CD14-positive monocyte (primary cell): ENCODE measurements at regions not wholly inside any gene's neighbourhood (a gene's known extent, or its start where the extent isn't known, plus 50 kb on each side); places are given as distances from the start of the nearest gene placed in this dataset.

Source experiments
- DNase-seq, 3 donors: peaks; one replicate each; pipeline ENCODE4 v3.0.0-alpha.2; 2011 to 2022
- H2AFZ ChIP-seq: 2 replicates; pipeline ENCODE4 v1.6.0; 2012; ENCODE audit warnings: mild to moderate bottlenecking, low read depth, low read length, inconsistent platforms; ENCODE audit not compliant: insufficient read depth, poor library complexity, severe bottlenecking
- H3K27ac ChIP-seq, 2 donors: 1 replicate in 1 of 2; 2 replicates in 1 of 2; pipeline ENCODE4 v1.5.1; 2012 to 2013; ENCODE audit warnings: low read length in 2 of 2, control low read depth in 1 of 2, inconsistent platforms in 1 of 2, low read depth in 1 of 2, mild to moderate bottlenecking in 1 of 2
- H3K27me3 ChIP-seq, 2 donors: one replicate each; pipeline versions ENCODE4 v1.6.0 to v1.6.1; 2011 to 2013; ENCODE audit warnings: low read length in 2 of 2; ENCODE audit not compliant: control insufficient read depth in 2 of 2, insufficient read depth in 2 of 2
- H3K36me3 ChIP-seq, 2 donors: replicated peaks in 1 of 2; 1 replicate in 1 of 2; 2 replicates in 1 of 2; pipeline versions ENCODE4 v1.5.1 to v1.6.1; 2012 to 2013; ENCODE audit warnings: low read length in 2 of 2, control low read depth in 1 of 2, inconsistent platforms in 1 of 2, mild to moderate bottlenecking in 1 of 2; ENCODE audit not compliant: insufficient read depth in 2 of 2, control insufficient read depth in 1 of 2
- H3K4me1 ChIP-seq, 2 donors: 1 replicate in 1 of 2; 2 replicates in 1 of 2; pipeline versions ENCODE4 v1.5.1 to v1.6.1; 2012 to 2013; ENCODE audit warnings: low read length in 2 of 2, control low read depth in 1 of 2, inconsistent platforms in 1 of 2, mild to moderate bottlenecking in 1 of 2, moderate library complexity in 1 of 2; ENCODE audit not compliant: insufficient read depth in 2 of 2, control insufficient read depth in 1 of 2
- H3K4me2 ChIP-seq: replicated peaks from 2 replicates; pipeline ENCODE3; 2012; ENCODE audit warnings: low read length, moderate library complexity, mild to moderate bottlenecking; ENCODE audit not compliant: poor library complexity, severe bottlenecking; ENCODE audit errors: extremely low read depth
- H3K4me3 ChIP-seq, 3 experiments: fragments of 200-600 bp in 1 of 3; sonication (generic) in 1 of 3; replicated peaks in 1 of 3; 1 replicate in 2 of 3; 2 replicates in 1 of 3; pipeline ENCODE4 v1.5.1; 2011 to 2013; ENCODE audit warnings: low read length in 3 of 3, mild to moderate bottlenecking in 3 of 3, control low read depth in 2 of 3, low read depth in 2 of 3, inconsistent platforms in 1 of 3, moderate library complexity in 1 of 3
- H3K79me2 ChIP-seq: 2 replicates; pipeline ENCODE4 v1.6.0; 2012; ENCODE audit warnings: mild to moderate bottlenecking, control low read depth, inconsistent platforms, low read length, moderate library complexity; ENCODE audit not compliant: insufficient read depth
- H3K9ac ChIP-seq: 2 replicates; pipeline ENCODE4 v1.6.0; 2017; ENCODE audit warnings: low read length, mild to moderate bottlenecking; ENCODE audit not compliant: insufficient read depth, poor library complexity, severe bottlenecking
- H3K9me3 ChIP-seq, 2 donors: replicated peaks in 1 of 2; 1 replicate in 1 of 2; 2 replicates in 1 of 2; pipeline versions ENCODE4 v1.5.1 to v1.6.1; 2012 to 2013; ENCODE audit warnings: low read length in 2 of 2, control low read depth in 1 of 2; ENCODE audit not compliant: control insufficient read depth in 1 of 2, insufficient read depth in 1 of 2
- H4K20me1 ChIP-seq: 2 replicates; pipeline ENCODE4 v1.6.0; 2012; ENCODE audit warnings: mild to moderate bottlenecking, low read length, control low read depth, moderate library complexity; ENCODE audit not compliant: insufficient read depth
- H3K27ac Mint-ChIP-seq, 7 donors: one replicate each; pipeline ENCODE4 v1.8.0; 2020; ENCODE audit warnings: mild to moderate bottlenecking in 7 of 7, mixed read lengths in 7 of 7, moderate library complexity in 6 of 7, inconsistent platforms in 2 of 7
- H3K27me3 Mint-ChIP-seq, 3 donors: one replicate each; pipeline ENCODE4 v1.8.0; 2021 to 2022; ENCODE audit warnings: low read depth in 3 of 3, mild to moderate bottlenecking in 3 of 3, mixed read lengths in 3 of 3, moderate library complexity in 3 of 3, inconsistent platforms in 1 of 3
- H3K36me3 Mint-ChIP-seq, 2 donors: one replicate each; pipeline ENCODE4 v1.8.0; 2020; ENCODE audit warnings: mixed read lengths in 2 of 2, inconsistent platforms in 1 of 2, mild to moderate bottlenecking in 1 of 2
- H3K4me1 Mint-ChIP-seq: one replicate; pipeline ENCODE4 v1.8.0; 2020; ENCODE audit warnings: mild to moderate bottlenecking, mixed read lengths
- H3K4me3 Mint-ChIP-seq, 2 donors: one replicate each; pipeline ENCODE4 v1.8.0; 2020; ENCODE audit warnings: mild to moderate bottlenecking in 2 of 2, mixed read lengths in 2 of 2, moderate library complexity in 1 of 2
- H3K9me3 Mint-ChIP-seq, 7 donors: one replicate each; pipeline ENCODE4 v1.8.0; 2020 to 2022; ENCODE audit warnings: mixed read lengths in 7 of 7, mild to moderate bottlenecking in 6 of 7, moderate library complexity in 6 of 7, inconsistent platforms in 2 of 7
- WGBS: methylation state at CpG from one replicate; pipeline ENCODE4 v1.1.5; 2013; ENCODE audit warnings: missing lambda C conversion rate; ENCODE audit not compliant: insufficient coverage; 5-methylcytosine and 5-hydroxymethylcytosine counted together
- intact Hi-C, 2 donors: fragments of 100-400 bp; cut with micrococcal nuclease; formaldehyde crosslinking; loops; one replicate each; pipeline versions ENCODE4 v1.15.0 to v1.15.1; 2023
- TF ChIP-seq, protein P1 (sequence below): fragments of 200-600 bp; IDR thresholded peaks from one replicate; pipeline ENCODE4 v1.8.0; 2022; ENCODE audit warnings: antibody characterized with exemption, mild to moderate bottlenecking

DNA sequence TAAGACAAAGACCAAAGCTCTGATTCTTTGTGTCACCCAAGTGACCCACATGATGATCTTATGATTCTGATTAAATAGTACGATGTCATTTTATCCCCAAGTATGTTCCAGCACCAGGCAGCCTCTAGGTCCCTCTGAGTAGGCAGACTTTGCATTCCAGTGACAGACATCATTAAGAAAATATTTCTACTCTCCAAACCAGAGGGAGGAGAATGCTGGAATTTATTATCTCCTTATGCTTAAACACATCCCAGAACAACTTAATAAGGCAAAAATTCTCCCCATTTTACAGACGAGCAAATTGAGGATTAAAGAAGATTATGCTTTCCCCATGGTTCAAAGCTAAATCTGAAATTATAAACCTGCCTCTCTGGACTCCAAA, 192.8 kb upstream of the CDH11 start:
- no peaks in the 10 kb centered on the region for H3K36me3 ChIP-seq
- H3K27me3 ChIP-seq, result no peaks in the 10 kb centered on the region
- H3K9me3 Mint-ChIP-seq, result peaks cover 0 to 6% (median 0%) of the 10 kb centered on the region in 7 donors
- no peaks in the 10 kb centered on the region for H4K20me1 ChIP-seq
- H3K4me1 ChIP-seq, result no peaks in the 10 kb centered on the region
- DNase-seq, result no peak
- H3K79me2 ChIP-seq, result no peaks in the 10 kb centered on the region
- no peak overlapping the region for H3K9ac ChIP-seq
- H3K9me3 ChIP-seq, result no peaks in the 10 kb centered on the region
- H3K4me3 ChIP-seq, result no peak overlapping the region
- intact Hi-C loops, result no loop called here
- no CpG with 5 or more reads among the region's 2 CpGs for WGBS
- TF ChIP-seq, protein P1, sequence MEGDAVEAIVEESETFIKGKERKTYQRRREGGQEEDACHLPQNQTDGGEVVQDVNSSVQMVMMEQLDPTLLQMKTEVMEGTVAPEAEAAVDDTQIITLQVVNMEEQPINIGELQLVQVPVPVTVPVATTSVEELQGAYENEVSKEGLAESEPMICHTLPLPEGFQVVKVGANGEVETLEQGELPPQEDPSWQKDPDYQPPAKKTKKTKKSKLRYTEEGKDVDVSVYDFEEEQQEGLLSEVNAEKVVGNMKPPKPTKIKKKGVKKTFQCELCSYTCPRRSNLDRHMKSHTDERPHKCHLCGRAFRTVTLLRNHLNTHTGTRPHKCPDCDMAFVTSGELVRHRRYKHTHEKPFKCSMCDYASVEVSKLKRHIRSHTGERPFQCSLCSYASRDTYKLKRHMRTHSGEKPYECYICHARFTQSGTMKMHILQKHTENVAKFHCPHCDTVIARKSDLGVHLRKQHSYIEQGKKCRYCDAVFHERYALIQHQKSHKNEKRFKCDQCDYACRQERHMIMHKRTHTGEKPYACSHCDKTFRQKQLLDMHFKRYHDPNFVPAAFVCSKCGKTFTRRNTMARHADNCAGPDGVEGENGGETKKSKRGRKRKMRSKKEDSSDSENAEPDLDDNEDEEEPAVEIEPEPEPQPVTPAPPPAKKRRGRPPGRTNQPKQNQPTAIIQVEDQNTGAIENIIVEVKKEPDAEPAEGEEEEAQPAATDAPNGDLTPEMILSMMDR, result no peak
- H3K4me1 Mint-ChIP-seq, result no peaks in the 10 kb centered on the region
- no peaks in the 10 kb centered on the region for H3K36me3 Mint-ChIP-seq
- no peak overlapping the region for H3K4me2 ChIP-seq
- no peak overlapping the region for H3K27ac Mint-ChIP-seq
- no peak overlapping the region for H3K4me3 Mint-ChIP-seq
- no peak overlapping the region for H2AFZ ChIP-seq
- H3K27ac ChIP-seq, result no peak overlapping the region
- H3K27me3 Mint-ChIP-seq, result no peaks in the 10 kb centered on the region

DNA sequence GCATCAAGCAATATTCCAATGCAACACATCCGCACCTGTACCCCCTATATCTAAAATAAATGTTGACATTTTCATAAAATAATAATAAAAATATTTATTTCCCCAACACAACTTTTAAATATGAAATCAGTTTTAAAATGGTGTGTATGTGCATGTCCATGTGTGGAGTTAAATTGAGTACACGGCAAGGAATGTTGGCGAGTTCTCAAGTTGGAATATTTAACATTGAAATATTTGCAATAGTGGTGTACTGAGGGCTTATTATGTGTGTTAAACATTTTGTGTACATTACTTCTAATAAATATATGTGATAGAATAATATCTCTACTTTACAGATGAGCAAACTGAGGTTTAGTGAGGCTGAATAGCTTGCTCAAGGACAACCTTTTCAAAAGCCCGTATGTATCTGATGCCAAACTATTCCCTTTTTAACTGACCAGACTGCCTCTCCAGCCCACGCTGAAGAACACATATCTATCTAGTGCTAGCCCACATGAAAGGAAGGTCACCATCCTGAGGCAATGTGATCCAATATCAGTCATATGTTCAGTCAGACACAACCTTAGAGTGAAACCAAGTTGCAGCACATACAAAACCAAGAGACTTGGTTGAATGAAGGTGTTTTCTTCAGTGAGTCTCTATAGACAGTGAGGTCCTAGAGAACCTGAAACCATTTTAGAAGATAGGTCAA, 192.2 kb upstream of the CDH11 start:
- no peaks in the 10 kb centered on the region for H3K27me3 Mint-ChIP-seq
- H3K4me1 Mint-ChIP-seq, result no peaks in the 10 kb centered on the region
- H3K9me3 ChIP-seq, result no peaks in the 10 kb centered on the region
- no peak overlapping the region for H3K27ac ChIP-seq
- peaks cover 0 to 6% (median 0%) of the 10 kb centered on the region in 7 donors for H3K9me3 Mint-ChIP-seq
- no peaks in the 10 kb centered on the region for H4K20me1 ChIP-seq
- H3K27me3 ChIP-seq, result no peaks in the 10 kb centered on the region
- H3K4me1 ChIP-seq, result no peaks in the 10 kb centered on the region
- no peak overlapping the region for H3K4me3 ChIP-seq
- no peak overlapping the region for H3K4me3 Mint-ChIP-seq
- no peaks in the 10 kb centered on the region for H3K79me2 ChIP-seq
- TF ChIP-seq, protein P1, result no peak
- no peaks in the 10 kb centered on the region for H3K36me3 ChIP-seq
- DNase-seq, result no peak
- H3K27ac Mint-ChIP-seq, result no peak overlapping the region
- no peak overlapping the region for H3K4me2 ChIP-seq
- 95% methylated on average over 2 of the region's 5 CpGs for WGBS
- intact Hi-C loops, result no loop called here
- H3K9ac ChIP-seq, result no peak overlapping the region
- H3K36me3 Mint-ChIP-seq, result no peaks in the 10 kb centered on the region
- H2AFZ ChIP-seq, result no peak overlapping the region
